Peyer's patch (tissue), 4 donors: ENCODE measurements at regions not wholly inside any gene's neighbourhood (a gene's known extent, or its start where the extent isn't known, plus 50 kb on each side); places are given as distances from the start of the nearest gene placed in this dataset.

ENCODE experiments used
- POLR2A ChIP-seq, 2 donors: fragments of 450-650 bp; IDR thresholded peaks; one replicate each; pipeline ENCODE4 v1.5.1; 2017; ENCODE audit warnings: antibody characterized with exemption in 2 of 2, mild to moderate bottlenecking in 2 of 2, moderate library complexity in 2 of 2
- TF ChIP-seq, protein P1 (sequence below), 6 experiments: fragments of 450-650 bp in 4 of 6; fragments of 200-600 bp in 2 of 6; sonication (generic) in 1 of 6; IDR thresholded peaks; one replicate each; pipeline ENCODE4 v1.5.1; 2017 to 2019; ENCODE audit warnings: antibody characterized with exemption in 6 of 6, mild to moderate bottlenecking in 3 of 6, moderate library complexity in 1 of 6

DNA sequence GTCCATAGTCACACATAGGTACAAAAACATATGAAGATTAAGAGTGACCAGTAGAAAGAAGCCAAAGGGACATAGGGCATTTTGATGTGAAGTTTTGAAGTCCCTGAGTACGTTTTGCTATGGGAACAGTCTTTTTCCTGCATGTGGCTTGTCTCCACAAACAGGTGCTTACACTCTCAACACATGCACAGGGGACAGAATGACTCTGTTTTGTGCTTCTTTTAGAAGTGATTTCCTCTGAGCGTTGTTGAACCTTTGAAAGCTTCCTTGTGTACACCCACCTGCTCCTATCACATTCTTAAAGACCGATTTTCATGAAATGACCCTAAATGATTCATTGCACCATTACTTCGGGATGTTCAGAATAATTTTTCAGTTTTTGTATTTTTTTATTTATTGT is 338.8 kb upstream of the CDH4 start:
- TF ChIP-seq, protein P1, sequence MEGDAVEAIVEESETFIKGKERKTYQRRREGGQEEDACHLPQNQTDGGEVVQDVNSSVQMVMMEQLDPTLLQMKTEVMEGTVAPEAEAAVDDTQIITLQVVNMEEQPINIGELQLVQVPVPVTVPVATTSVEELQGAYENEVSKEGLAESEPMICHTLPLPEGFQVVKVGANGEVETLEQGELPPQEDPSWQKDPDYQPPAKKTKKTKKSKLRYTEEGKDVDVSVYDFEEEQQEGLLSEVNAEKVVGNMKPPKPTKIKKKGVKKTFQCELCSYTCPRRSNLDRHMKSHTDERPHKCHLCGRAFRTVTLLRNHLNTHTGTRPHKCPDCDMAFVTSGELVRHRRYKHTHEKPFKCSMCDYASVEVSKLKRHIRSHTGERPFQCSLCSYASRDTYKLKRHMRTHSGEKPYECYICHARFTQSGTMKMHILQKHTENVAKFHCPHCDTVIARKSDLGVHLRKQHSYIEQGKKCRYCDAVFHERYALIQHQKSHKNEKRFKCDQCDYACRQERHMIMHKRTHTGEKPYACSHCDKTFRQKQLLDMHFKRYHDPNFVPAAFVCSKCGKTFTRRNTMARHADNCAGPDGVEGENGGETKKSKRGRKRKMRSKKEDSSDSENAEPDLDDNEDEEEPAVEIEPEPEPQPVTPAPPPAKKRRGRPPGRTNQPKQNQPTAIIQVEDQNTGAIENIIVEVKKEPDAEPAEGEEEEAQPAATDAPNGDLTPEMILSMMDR (IDR thresholded peaks at IDR 0.05): no peak
- TF ChIP-seq POLR2A (IDR thresholded peaks at IDR 0.05): no peak
